Stimulated activated naive CD8-positive, alpha-beta T cell treated with anti-CD3 and anti-CD28 coated beads, Interleukin-15, amount 100 ng/mL, for 72 hours (primary cell): ENCODE measurements at regions not wholly inside any gene's neighbourhood (a gene's known extent, or its start where the extent isn't known, plus 50 kb on each side); places are given as distances from the start of the nearest gene placed in this dataset.
"Not testable (repeated sequence)": the region's sequence is repeated elsewhere in the genome, so short reads cannot be mapped to it uniquely, and the experiment has no call there.

Experiments used
- ATAC-seq: fragments of 150-1000 bp; cut with Tn5 transposase; 2 replicates; pipeline ENCODE4 v1.10.0; 2021; ENCODE audit warnings: mild to moderate bottlenecking, moderate library complexity
- DNase-seq, 2 donors: peaks; one replicate each; pipeline ENCODE4 v3.0.0; 2021 to 2022
- H3K27ac Mint-ChIP-seq, 2 donors: one replicate each; pipeline ENCODE4 v1.8.0; 2022; ENCODE audit warnings: mild to moderate bottlenecking in 2 of 2, mixed read lengths in 2 of 2, moderate library complexity in 2 of 2
- H3K27me3 Mint-ChIP-seq: one replicate; pipeline ENCODE4 v1.8.0; 2022; ENCODE audit warnings: mixed read lengths
- H3K4me1 Mint-ChIP-seq: one replicate; pipeline ENCODE4 v1.8.0; 2022; ENCODE audit warnings: mild to moderate bottlenecking, mixed read lengths
- H3K4me3 Mint-ChIP-seq, 2 donors: one replicate each; pipeline ENCODE4 v1.8.0; 2022; ENCODE audit warnings: mild to moderate bottlenecking in 2 of 2, mixed read lengths in 2 of 2, moderate library complexity in 1 of 2
- H3K9me3 Mint-ChIP-seq, 2 donors: one replicate each; pipeline ENCODE4 v1.8.0; 2022; ENCODE audit warnings: mixed read lengths in 2 of 2

DNA sequence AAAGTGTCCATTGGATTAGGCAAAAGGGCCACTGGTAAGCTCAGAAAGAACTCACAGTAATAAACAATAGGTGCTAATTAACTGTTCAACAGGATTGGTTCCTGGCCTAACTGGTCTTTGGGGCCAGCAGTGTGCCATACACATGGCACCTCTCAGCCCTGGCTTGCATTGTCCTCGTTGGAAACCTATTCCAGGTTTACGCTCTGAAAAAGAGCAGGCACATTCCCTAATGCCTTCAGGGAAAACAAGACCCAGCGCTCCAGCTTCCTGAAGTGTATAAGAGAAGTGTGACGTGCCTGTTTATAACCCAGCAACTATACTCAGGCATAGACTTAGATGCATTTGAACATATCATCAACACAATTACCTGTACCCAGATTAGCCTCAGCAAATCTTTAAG, 51.9 kb upstream of the RBM47 start:
- no peaks in the 10 kb centered on the region for H3K27me3 Mint-ChIP-seq

GRCh38 chr4:40682290-40683101, 52.8 kb upstream of the RBM47 start:
- Mint-ChIP-seq H3K27me3 (no peaks in the 10 kb centered on the region), H3K27ac (no peak overlapping the region), H3K9me3 (no peaks in the 10 kb centered on the region), H3K4me1 (peaks cover 10% of the 10 kb centered on the region), H3K4me3 (peak overlapping the region in 1 of 2 donors; percentile 18)
- ATAC-seq = peak; percentile 72
- DNase-seq = peak in 1 of 2 donors; percentile 27

More for the DNA sequence above, 51.9 kb upstream of the RBM47 start:
- Mint-ChIP-seq H3K4me3 (no peak overlapping the region), H3K27ac (no peak overlapping the region), H3K9me3 (no peaks in the 10 kb centered on the region), H3K4me1 (peaks cover 10% of the 10 kb centered on the region)
- ATAC-seq (no peak), DNase-seq (no peak)

DNA sequence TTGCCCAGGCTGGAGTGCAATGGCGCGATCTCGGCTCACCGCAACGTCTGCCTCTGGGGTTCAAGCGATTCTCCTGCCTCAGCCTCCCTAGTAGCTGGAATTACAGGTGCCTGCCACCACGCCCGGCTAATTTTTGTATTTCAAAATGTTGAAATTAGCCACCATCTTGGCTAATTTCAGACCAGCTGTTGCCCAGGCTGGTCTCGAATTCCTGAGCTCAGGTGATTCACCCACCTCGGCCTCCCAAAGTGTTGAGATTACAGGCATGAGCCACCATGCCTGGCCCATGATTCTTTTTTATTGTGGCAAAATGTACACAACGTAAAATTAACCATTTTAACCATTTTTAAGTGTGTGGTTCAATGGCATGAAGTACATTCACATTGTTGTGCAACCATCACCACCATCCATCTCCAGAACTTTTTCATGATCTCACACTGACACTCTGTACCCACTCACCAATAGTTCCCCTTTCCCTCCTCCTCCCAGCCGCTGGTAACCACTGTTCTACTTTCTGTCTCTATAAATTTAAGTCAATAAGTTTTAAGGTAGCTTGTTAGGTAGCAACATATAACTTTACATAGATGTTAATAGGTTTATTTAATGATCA, 54.0 kb upstream of the RBM47 start:
- not testable (repeated sequence) for H3K27me3 Mint-ChIP-seq, ATAC-seq, DNase-seq, H3K9me3 Mint-ChIP-seq, H3K4me3 Mint-ChIP-seq, H3K27ac Mint-ChIP-seq
- peaks cover 20% of the 10 kb centered on the region for H3K4me1 Mint-ChIP-seq

DNA sequence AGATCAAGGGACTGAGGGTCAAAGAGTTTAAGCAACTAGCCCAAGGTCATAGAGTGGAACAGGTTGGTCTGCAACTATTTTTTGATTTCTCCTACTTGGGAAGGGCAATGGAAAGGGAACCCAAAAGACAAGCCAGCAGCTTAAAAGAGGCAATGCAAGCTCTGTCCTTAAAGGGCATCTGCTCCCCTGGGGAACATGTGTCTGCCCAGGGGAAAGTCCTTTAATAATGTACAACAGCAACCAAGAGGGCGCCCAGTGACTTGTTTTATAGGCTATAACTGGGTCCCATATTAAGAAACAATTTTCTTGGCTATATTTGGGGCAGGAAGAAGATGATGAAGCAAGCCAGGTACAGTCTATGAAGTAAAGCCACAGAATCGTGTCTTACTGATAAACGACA, 54.7 kb upstream of the RBM47 start:
- Mint-ChIP-seq H3K4me1 (peaks cover 22% of the 10 kb centered on the region), H3K27ac (no peak overlapping the region), H3K9me3 (no peaks in the 10 kb centered on the region), H3K27me3 (no peaks in the 10 kb centered on the region), H3K4me3 (no peak overlapping the region)
- DNase-seq (no peak), ATAC-seq (no peak)

GRCh38 chr4:40685300-40685699, 55.6 kb upstream of the RBM47 start:
- Mint-ChIP-seq H3K27me3 (peaks cover 2% of the 10 kb centered on the region), H3K27ac (no peak overlapping the region), H3K4me3 (no peak overlapping the region), H3K4me1 (peaks cover 22% of the 10 kb centered on the region), H3K9me3 (no peaks in the 10 kb centered on the region)
- DNase-seq (no peak), ATAC-seq (no peak)

GRCh38 chr4:40686081-40686913, 56.6 kb upstream of the RBM47 start:
- ATAC-seq = no peak
- H3K4me3 Mint-ChIP-seq = no peak overlapping the region
- DNase-seq = no peak
- no peaks in the 10 kb centered on the region for H3K9me3 Mint-ChIP-seq
- H3K27ac Mint-ChIP-seq = no peak overlapping the region
- H3K4me1 Mint-ChIP-seq = peaks cover 22% of the 10 kb centered on the region
- peaks cover 11% of the 10 kb centered on the region for H3K27me3 Mint-ChIP-seq

DNA sequence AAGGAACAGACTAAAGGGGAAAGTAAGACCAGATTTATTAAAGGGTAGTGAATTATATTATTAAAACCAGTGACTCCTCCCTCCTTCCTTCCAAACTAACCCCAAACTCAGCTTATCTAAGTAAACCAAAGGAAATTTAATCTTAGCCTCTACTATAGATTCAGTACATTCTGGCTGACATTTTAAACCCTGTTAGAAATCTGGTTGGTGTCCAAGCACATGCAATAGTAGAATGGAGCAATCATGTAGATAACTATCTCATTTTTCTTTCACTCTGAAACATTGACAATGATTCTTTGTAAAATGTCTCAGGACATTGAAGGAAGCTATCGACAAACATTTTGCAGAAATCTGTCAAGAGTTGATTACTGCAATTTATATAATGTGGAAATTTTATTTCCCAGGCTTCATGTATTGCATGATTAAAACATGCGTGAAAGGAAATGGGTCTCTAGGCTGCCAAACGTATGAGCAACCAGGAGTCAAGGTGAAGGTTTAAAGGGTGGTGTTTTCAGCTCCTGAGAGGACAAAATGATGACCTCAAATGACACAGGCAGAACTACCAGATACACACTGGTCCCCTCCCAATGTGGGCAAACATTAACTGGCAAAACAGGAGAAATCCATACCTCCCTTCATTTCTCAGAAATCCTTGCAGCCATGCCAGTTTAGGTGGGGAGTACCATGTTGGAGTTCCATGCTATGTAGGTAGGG, 58.2 kb upstream of the RBM47 start:
- Mint-ChIP-seq H3K4me3 (no peak overlapping the region), H3K27ac (no peak overlapping the region), H3K27me3 (peaks cover 11% of the 10 kb centered on the region), H3K9me3 (no peaks in the 10 kb centered on the region), H3K4me1 (peaks cover 12% of the 10 kb centered on the region)
- DNase-seq (no peak), ATAC-seq (no peak)

- peak; percentile 86 for ATAC-seq
- Mint-ChIP-seq H3K9me3 (no peaks in the 10 kb centered on the region), H3K27me3 (peaks cover 11% of the 10 kb centered on the region), H3K27ac (no peak overlapping the region), H3K4me1 (peaks cover 12% of the 10 kb centered on the region), H3K4me3 (no peak overlapping the region)
- DNase-seq = no peak
Observed at GRCh38 chr4:40688446-40689095, 58.9 kb upstream of the RBM47 start.

- Mint-ChIP-seq H3K27me3 (peaks cover 11% of the 10 kb centered on the region), H3K4me3 (no peak overlapping the region), H3K9me3 (no peaks in the 10 kb centered on the region), H3K4me1 (no peaks in the 10 kb centered on the region), H3K27ac (no peak overlapping the region)
- DNase-seq (no peak), ATAC-seq (no peak)
Observed at GRCh38 chr4:40693946-40694345, 55.8 kb upstream of the NSUN7 start.

DNA sequence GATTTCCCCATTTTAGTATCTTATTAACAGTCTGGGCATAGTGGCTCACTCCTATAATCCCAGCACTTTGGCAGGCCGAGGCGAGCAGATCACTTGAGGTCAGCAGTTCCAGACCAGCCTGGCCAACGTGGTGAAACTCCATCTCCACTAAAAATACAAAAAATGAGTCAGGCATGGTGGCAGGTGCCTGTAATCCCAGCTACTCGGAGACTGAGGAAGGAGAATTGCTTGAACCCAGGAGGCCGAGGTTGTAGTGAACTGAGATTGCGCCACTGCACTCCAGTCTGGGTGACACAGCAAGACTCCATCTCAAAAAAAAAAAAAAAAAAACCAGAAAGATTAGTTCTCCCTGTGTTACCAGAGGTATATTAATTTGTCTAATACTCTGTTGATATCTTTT, 52.3 kb upstream of the NSUN7 start:
- H3K27ac Mint-ChIP-seq, H3K4me3 Mint-ChIP-seq, H3K4me1 Mint-ChIP-seq, DNase-seq, H3K27me3 Mint-ChIP-seq, H3K9me3 Mint-ChIP-seq, ATAC-seq: not testable (repeated sequence)

DNA sequence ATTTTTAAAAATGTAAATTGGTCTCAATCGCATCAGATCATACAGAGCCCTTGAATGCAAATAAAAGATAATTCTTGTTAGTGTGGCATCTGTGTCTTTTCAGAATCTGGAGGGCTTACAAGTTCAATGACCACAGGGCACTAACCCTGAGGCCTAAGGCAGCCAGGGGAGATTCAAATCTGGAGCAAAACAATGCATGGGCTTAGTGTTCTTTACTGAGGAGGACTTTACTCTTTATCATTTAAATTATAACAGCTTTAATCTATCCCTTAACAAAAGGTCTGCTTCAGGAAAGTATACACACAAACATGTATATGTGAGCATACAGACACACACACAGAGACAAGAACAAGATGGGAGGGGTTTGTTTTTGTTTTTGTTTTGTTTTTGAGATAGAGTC, 51.0 kb upstream of the NSUN7 start:
- H3K4me1 Mint-ChIP-seq = peaks cover 13% of the 10 kb centered on the region
- no peak overlapping the region for H3K4me3 Mint-ChIP-seq
- no peaks in the 10 kb centered on the region for H3K27me3 Mint-ChIP-seq
- H3K27ac Mint-ChIP-seq = no peak overlapping the region
- H3K9me3 Mint-ChIP-seq = peaks cover 0 to 4% of the 10 kb centered on the region in 2 donors
- ATAC-seq (no peak), DNase-seq (no peak)

DNA sequence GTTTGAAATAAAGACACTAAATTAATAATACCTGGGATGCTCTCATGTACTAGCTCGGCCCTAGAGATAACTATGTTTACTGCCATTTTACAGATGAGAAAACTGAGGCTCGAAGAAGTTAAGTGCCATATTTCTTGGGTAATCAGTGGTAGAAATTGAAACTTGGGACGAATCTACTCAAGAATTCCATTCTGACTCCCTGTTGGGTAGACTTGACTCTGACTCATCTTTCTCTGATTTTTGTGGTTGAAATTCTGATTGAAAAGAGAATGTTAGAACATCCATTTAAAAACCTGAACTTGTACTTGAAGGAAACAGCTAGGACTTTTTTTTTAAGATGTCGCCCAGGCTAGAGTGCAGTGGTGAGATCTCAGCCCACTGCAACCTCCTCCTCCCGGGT, 50.1 kb upstream of the NSUN7 start:
- peaks cover 0 to 4% of the 10 kb centered on the region in 2 donors for H3K9me3 Mint-ChIP-seq
- no peak for DNase-seq
- peaks cover 13% of the 10 kb centered on the region for H3K4me1 Mint-ChIP-seq
- peak overlapping the region in 1 of 2 donors; percentile 33 for H3K27ac Mint-ChIP-seq
- peak; percentile 44 for ATAC-seq
- H3K4me3 Mint-ChIP-seq = no peak overlapping the region
- no peaks in the 10 kb centered on the region for H3K27me3 Mint-ChIP-seq
